WTC11 (cell line): ENCODE measurements at regions not wholly inside any gene's neighbourhood (a gene's known extent, or its start where the extent isn't known, plus 50 kb on each side); places are given as distances from the start of the nearest gene placed in this dataset.

Experiments used
- CTCF ChIP-seq: fragments of 200-600 bp; IDR thresholded peaks from 2 replicates; pipeline ENCODE4 v1.8.0; 2022; ENCODE audit warnings: antibody characterized with exemption
- KAT7 ChIP-seq: sonication (generic); formaldehyde crosslinking; IDR thresholded peaks from 2 replicates; pipeline ENCODE4 v1.8.1; 2023; ENCODE audit warnings: missing genetic modification reagents, mild to moderate bottlenecking, borderline replicate concordance
- MAX ChIP-seq: sonication (generic); formaldehyde crosslinking; IDR thresholded peaks from 2 replicates; pipeline ENCODE4 v1.8.0; 2022; ENCODE audit warnings: mild to moderate bottlenecking, missing genetic modification reagents
- MYBL2 ChIP-seq: sonication (generic); formaldehyde crosslinking; IDR thresholded peaks from 2 replicates; pipeline ENCODE4 v1.8.1; 2023; ENCODE audit warnings: mild to moderate bottlenecking, moderate library complexity, missing genetic modification reagents
- OVOL2 ChIP-seq: fragments of 250-450 bp; sonication (Bioruptor Pico); IDR thresholded peaks from 2 replicates; pipeline ENCODE4 v1.9.0; 2021; ENCODE audit warnings: mild to moderate bottlenecking, borderline replicate concordance
- SP1 ChIP-seq: sonication (generic); formaldehyde crosslinking; conservative IDR thresholded peaks from 2 replicates; pipeline ENCODE4 v1.8.1; 2022; ENCODE audit warnings: missing genetic modification reagents
- ZNF121 ChIP-seq: sonication (generic); formaldehyde crosslinking; IDR thresholded peaks from 2 replicates; pipeline ENCODE4 v1.8.0; 2023; ENCODE audit warnings: missing genetic modification reagents
- ZNF232 ChIP-seq: sonication (generic); formaldehyde crosslinking; IDR thresholded peaks from 2 replicates; pipeline ENCODE4 v1.8.0; 2022; ENCODE audit warnings: mild to moderate bottlenecking, missing genetic modification reagents
- TF ChIP-seq, protein P1 (sequence below): sonication (generic); formaldehyde crosslinking; IDR thresholded peaks from 2 replicates; pipeline ENCODE4 v1.8.1; 2022; ENCODE audit warnings: low read depth, missing genetic modification reagents, borderline replicate concordance

GRCh38 chr6:155690820-155691219, 235.2 kb upstream of the NOX3 start:
- no peak for TF ChIP-seq CTCF
- TF ChIP-seq SP1 (CRISPR knock-in tag) = no peak
- TF ChIP-seq ZNF232 = no peak
- no peak for TF ChIP-seq MAX
- no peak for TF ChIP-seq OVOL2 (CRISPR knock-in tag)
- TF ChIP-seq, protein P1, sequence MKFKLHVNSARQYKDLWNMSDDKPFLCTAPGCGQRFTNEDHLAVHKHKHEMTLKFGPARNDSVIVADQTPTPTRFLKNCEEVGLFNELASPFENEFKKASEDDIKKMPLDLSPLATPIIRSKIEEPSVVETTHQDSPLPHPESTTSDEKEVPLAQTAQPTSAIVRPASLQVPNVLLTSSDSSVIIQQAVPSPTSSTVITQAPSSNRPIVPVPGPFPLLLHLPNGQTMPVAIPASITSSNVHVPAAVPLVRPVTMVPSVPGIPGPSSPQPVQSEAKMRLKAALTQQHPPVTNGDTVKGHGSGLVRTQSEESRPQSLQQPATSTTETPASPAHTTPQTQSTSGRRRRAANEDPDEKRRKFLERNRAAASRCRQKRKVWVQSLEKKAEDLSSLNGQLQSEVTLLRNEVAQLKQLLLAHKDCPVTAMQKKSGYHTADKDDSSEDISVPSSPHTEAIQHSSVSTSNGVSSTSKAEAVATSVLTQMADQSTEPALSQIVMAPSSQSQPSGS = no peak
- no peak for TF ChIP-seq ZNF121 (CRISPR knock-in tag)
- no peak for TF ChIP-seq KAT7
- TF ChIP-seq MYBL2 (CRISPR knock-in tag) = no peak
